ENCODE measurements at regions not wholly inside any gene's neighbourhood (a gene's known extent, or its start where the extent isn't known, plus 50 kb on each side); places are given as distances from the start of the nearest gene placed in this dataset.

DNA sequence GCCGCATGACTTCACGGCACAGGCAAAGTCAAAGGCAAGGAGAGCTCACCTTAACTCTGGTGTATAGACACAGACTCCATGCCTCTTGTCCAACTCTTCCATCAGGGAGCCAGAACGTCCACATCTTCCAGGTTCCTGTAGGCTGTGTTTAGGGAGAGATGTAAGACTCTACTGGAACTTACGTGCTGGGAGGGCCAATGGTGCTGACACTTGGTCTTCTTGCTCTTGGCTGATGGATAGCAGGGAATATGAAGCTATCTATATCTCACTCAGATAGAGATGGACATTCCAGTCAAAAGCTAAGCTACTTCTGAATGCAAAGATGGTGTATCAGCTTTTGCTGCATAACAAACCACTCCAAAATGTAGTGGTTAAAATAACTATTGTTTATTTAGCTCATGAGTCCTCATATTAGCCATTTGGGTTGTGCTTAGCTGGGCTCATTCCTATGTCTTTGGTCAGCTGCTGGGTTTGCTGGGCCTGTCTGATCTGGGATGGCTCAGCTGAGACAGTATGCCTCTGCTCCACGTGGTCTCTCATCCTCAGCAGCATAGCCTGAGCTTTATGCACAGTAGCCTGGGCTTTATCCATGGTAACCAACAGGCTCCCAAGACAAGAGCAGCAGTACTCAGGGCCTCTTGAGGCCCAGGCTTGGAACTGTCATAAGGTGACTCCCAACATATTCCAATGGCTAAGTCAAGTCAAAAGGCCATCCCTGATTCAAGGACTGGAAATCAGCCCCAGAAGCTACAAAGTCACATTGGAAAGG is 111.6 kb downstream of the SNX5 start:
- TF ChIP-seq, protein P1, sequence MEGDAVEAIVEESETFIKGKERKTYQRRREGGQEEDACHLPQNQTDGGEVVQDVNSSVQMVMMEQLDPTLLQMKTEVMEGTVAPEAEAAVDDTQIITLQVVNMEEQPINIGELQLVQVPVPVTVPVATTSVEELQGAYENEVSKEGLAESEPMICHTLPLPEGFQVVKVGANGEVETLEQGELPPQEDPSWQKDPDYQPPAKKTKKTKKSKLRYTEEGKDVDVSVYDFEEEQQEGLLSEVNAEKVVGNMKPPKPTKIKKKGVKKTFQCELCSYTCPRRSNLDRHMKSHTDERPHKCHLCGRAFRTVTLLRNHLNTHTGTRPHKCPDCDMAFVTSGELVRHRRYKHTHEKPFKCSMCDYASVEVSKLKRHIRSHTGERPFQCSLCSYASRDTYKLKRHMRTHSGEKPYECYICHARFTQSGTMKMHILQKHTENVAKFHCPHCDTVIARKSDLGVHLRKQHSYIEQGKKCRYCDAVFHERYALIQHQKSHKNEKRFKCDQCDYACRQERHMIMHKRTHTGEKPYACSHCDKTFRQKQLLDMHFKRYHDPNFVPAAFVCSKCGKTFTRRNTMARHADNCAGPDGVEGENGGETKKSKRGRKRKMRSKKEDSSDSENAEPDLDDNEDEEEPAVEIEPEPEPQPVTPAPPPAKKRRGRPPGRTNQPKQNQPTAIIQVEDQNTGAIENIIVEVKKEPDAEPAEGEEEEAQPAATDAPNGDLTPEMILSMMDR (IDR thresholded peaks at IDR 0.05 in 2 of 3, conservative IDR thresholded peaks at IDR 0.05 in 1 of 3; ENCODE audit: borderline replicate concordance in 1 of 3, insufficient read depth in 1 of 3, low read depth in 2 of 3, low read length in 2 of 3), result no peak
- TF ChIP-seq POLR2A (IDR thresholded peaks at IDR 0.05; ENCODE audit: borderline replicate concordance, extremely low read depth, insufficient read depth, insufficient read length) (no peak), EZH2phosphoT487 (IDR thresholded peaks at IDR 0.05; ENCODE audit: borderline replicate concordance) (no peak), EZH2 (IDR thresholded peaks at IDR 0.05) (no peak), YY1 (IDR thresholded peaks at IDR 0.05; ENCODE audit: extremely low read depth, insufficient replicate concordance, low read depth, low read length) (no peak)

Measured in HCT116 (cell line).